ENCODE measurements at regions not wholly inside any gene's neighbourhood (a gene's known extent, or its start where the extent isn't known, plus 50 kb on each side); places are given as distances from the start of the nearest gene placed in this dataset.

- no peak for TF ChIP-seq REST (IDR thresholded peaks at IDR 0.05; ENCODE audit: unreplicated experiment)
- no peak for TF ChIP-seq CTCF (conservative IDR thresholded peaks at IDR 0.05; ENCODE audit: low read depth in 2 of 2)
- TF ChIP-seq EZH2 (IDR thresholded peaks at IDR 0.05; ENCODE audit: low read depth, unreplicated experiment): no peak
- no peak for TF ChIP-seq EZH2phosphoT487 (IDR thresholded peaks at IDR 0.05; ENCODE audit: unreplicated experiment)
- TF ChIP-seq POLR2AphosphoS5 (IDR thresholded peaks at IDR 0.05; ENCODE audit: low read depth): no peak
- TF ChIP-seq ZNF331 (CRISPR knock-in tag; IDR thresholded peaks at IDR 0.05; ENCODE audit: low read depth): no peak
- TF ChIP-seq ZNF114 (CRISPR knock-in tag; IDR thresholded peaks at IDR 0.05): no peak
- no peak for TF ChIP-seq ETS1 (IDR thresholded peaks at IDR 0.05)
- no peak for TF ChIP-seq STAT1 (IDR thresholded peaks at IDR 0.05; ENCODE audit: unreplicated experiment)
- no peak for TF ChIP-seq NANOG (IDR thresholded peaks at IDR 0.05; ENCODE audit: borderline replicate concordance)
- no peak for TF ChIP-seq JUNB (IDR thresholded peaks at IDR 0.05; ENCODE audit: unreplicated experiment)
- no peak for TF ChIP-seq CREB1 (CRISPR knock-in tag; IDR thresholded peaks at IDR 0.05; ENCODE audit: low read depth)
Observed at GRCh38 chr2:145314119-145314633, 794.3 kb upstream of the ZEB2 start.

Measured in GM23338 (cell line).